ENCODE measurements at regions not wholly inside any gene's neighbourhood (a gene's known extent, or its start where the extent isn't known, plus 50 kb on each side); places are given as distances from the start of the nearest gene placed in this dataset.

GRCh38 chr17:14813649-14814370 is 451.3 kb downstream of the PMP22 start:
- Mint-ChIP-seq H3K27ac (no peak overlapping the region), H3K27me3 (ENCODE audit: low read depth) (no peaks in the 10 kb centered on the region), H3K9me3 (peaks cover 3% of the 10 kb centered on the region), H3K36me3 (ENCODE audit: low read depth) (no peaks in the 10 kb centered on the region), H3K4me3 (no peak overlapping the region), H3K4me1 (ENCODE audit: low read depth) (no peaks in the 10 kb centered on the region)
- no peak for DNase-seq (ENCODE audit: low spot score)

GRCh38 chr17:14808425-14808824 is 456.7 kb downstream of the PMP22 start:
- H3K27ac Mint-ChIP-seq, result no peak overlapping the region
- no peak for DNase-seq (ENCODE audit: low spot score)
- H3K4me1 Mint-ChIP-seq (ENCODE audit: low read depth), result no peaks in the 10 kb centered on the region
- H3K36me3 Mint-ChIP-seq (ENCODE audit: low read depth), result no peaks in the 10 kb centered on the region
- H3K27me3 Mint-ChIP-seq (ENCODE audit: low read depth), result no peaks in the 10 kb centered on the region
- H3K9me3 Mint-ChIP-seq, result peaks cover 3% of the 10 kb centered on the region
- H3K4me3 Mint-ChIP-seq, result no peak overlapping the region

DNA sequence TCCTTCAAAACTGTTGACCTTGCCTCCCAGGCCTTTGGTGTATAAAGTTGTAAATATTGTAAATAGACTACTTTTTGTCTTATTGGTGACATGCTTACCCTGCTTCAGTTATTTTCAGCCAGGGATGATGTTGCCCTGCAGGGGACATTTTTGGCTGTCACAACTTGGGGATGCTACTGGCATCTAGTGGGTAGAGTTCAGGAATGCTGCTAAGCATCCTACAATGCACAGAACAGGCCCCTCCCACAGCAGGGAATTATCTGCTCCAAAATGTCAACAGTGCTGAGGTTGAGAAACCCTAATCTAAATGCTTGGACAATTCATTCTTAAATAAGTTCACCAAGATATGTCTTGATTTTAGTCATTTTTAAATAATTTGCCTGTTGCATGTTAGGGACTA is 459.8 kb downstream of the PMP22 start:
- no peak overlapping the region for H3K27ac Mint-ChIP-seq
- no peaks in the 10 kb centered on the region for H3K27me3 Mint-ChIP-seq (ENCODE audit: low read depth)
- no peak overlapping the region for H3K4me3 Mint-ChIP-seq
- peaks cover 3% of the 10 kb centered on the region for H3K9me3 Mint-ChIP-seq
- no peak for DNase-seq (ENCODE audit: low spot score)
- H3K4me1 Mint-ChIP-seq (ENCODE audit: low read depth), result no peaks in the 10 kb centered on the region
- no peaks in the 10 kb centered on the region for H3K36me3 Mint-ChIP-seq (ENCODE audit: low read depth)

DNA sequence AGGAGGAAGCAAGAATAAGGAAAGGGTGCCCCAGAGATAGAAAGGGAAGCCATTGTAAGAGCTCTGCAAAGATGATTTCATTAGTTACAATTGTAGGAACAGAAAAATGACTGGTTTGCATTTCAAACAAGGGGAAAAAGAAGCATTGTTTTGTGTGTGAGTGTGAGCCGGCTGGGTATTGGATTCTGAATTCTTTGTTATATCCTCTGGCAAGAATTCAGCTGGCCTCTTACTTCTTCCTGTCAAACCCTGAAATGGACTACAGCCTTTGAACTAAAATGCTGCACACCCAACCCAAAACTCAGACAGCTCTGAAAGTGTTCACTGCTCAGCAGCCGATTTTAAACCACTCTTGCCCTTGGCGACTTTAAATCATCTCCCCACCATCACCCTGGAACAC is 461.3 kb downstream of the PMP22 start:
- H3K4me3 Mint-ChIP-seq, result no peak overlapping the region
- no peak overlapping the region for H3K27ac Mint-ChIP-seq
- peaks cover 3% of the 10 kb centered on the region for H3K9me3 Mint-ChIP-seq
- H3K36me3 Mint-ChIP-seq (ENCODE audit: low read depth), result no peaks in the 10 kb centered on the region
- H3K27me3 Mint-ChIP-seq (ENCODE audit: low read depth), result no peaks in the 10 kb centered on the region
- no peak for DNase-seq (ENCODE audit: low spot score)
- no peaks in the 10 kb centered on the region for H3K4me1 Mint-ChIP-seq (ENCODE audit: low read depth)

DNA sequence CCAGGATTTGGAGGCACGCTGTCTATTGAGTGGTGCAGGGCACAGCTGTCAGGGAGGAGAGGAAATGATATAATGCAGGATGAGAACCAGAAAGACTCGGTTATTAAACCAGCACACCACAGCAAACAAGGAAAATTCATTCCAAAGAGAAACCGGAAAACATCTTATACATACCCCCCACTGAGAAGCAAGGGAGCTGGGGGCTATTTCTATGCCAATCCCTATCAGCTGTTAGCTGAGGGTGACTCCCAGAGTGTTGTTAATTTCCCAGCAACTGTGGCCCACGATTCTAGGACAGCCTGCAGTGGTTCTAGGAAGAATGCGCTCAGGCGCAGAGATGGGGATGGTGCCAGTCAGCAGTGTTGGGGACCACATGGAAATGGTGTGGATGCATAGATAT is 467.3 kb downstream of the PMP22 start:
- H3K4me1 Mint-ChIP-seq (ENCODE audit: low read depth), result no peaks in the 10 kb centered on the region

GRCh38 chr17:14797021-14797420 is 468.1 kb downstream of the PMP22 start:
- no peak for DNase-seq (ENCODE audit: low spot score)
- Mint-ChIP-seq H3K4me3 (no peak overlapping the region), H3K27me3 (ENCODE audit: low read depth) (no peaks in the 10 kb centered on the region), H3K27ac (no peak overlapping the region), H3K4me1 (ENCODE audit: low read depth) (no peaks in the 10 kb centered on the region), H3K36me3 (ENCODE audit: low read depth) (no peaks in the 10 kb centered on the region), H3K9me3 (no peaks in the 10 kb centered on the region)

More for the DNA sequence above, 467.3 kb downstream of the PMP22 start:
- Mint-ChIP-seq H3K9me3 (no peaks in the 10 kb centered on the region), H3K36me3 (ENCODE audit: low read depth) (no peaks in the 10 kb centered on the region), H3K4me3 (no peak overlapping the region), H3K27me3 (ENCODE audit: low read depth) (no peaks in the 10 kb centered on the region), H3K27ac (no peak overlapping the region)
- no peak for DNase-seq (ENCODE audit: low spot score)

GRCh38 chr17:14794961-14795360 is 470.2 kb downstream of the PMP22 start:
- no peak overlapping the region for H3K27ac Mint-ChIP-seq
- no peak for DNase-seq (ENCODE audit: low spot score)
- no peaks in the 10 kb centered on the region for H3K27me3 Mint-ChIP-seq (ENCODE audit: low read depth)
- no peak overlapping the region for H3K4me3 Mint-ChIP-seq
- no peaks in the 10 kb centered on the region for H3K36me3 Mint-ChIP-seq (ENCODE audit: low read depth)
- no peaks in the 10 kb centered on the region for H3K4me1 Mint-ChIP-seq (ENCODE audit: low read depth)
- no peaks in the 10 kb centered on the region for H3K9me3 Mint-ChIP-seq

DNA sequence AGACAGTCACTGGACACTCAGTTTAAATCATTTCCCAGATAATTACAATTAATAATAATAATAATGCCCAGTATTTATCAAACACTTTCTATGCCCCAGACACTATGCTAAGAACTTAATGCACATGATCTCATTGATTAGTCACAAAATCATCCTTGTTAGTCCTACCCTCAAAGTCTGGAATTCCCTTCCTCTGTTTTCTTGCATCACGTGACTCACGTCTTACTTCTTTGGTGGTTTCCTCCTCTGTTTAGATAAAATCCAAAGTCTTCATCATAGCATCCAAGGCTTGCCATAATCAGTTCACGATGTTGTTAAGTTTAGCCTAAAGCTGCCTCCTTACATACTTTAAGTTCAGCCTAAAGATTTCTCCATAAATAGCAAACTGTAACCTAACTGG is 471.9 kb downstream of the PMP22 start:
- Mint-ChIP-seq H3K27me3 (ENCODE audit: low read depth) (no peaks in the 10 kb centered on the region), H3K36me3 (ENCODE audit: low read depth) (no peaks in the 10 kb centered on the region), H3K4me1 (ENCODE audit: low read depth) (no peaks in the 10 kb centered on the region), H3K9me3 (no peaks in the 10 kb centered on the region), H3K4me3 (no peak overlapping the region), H3K27ac (no peak overlapping the region)
- DNase-seq (ENCODE audit: low spot score), result no peak

DNA sequence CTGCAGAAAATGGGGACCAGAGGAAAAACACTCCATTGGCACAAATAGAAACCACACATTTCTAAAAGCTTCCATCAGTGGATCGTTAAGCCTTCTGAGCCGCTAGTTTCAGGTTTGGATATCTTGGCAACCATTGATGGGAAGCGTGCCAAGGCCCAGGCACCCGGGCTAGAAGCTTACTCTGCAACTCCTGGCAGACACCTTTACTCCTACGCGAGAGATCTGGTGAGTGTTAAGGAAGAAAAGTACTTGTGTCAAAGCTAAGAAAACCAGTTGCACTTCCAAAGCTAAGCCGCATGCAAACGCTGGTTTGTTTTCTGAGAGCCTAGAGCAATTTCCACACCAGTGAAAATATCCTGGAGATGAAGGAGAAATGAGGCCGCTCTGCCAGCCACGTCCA is 472.4 kb downstream of the PMP22 start:
- H3K36me3 Mint-ChIP-seq (ENCODE audit: low read depth), result no peaks in the 10 kb centered on the region
- DNase-seq (ENCODE audit: low spot score), result no peak
- H3K27me3 Mint-ChIP-seq (ENCODE audit: low read depth), result no peaks in the 10 kb centered on the region

DNA sequence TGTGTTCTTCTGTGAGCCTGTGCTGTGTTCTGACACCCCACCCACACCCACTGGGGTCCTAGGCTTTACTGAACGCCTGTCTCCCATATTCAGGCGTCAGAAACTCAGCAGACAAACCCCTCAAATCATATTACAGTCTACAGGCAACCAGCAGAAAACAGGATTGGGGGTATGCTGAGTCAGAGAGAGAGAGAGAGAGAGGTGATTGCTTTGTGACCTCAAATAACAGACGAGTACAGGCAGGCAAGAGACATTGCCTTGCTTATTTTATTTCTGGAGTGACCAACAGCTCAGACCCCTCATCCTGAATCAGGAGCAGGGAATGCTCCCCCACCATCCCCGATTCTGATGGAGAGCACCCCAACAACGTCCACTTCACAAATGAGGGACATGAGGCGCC is 473.9 kb downstream of the PMP22 start:
- Mint-ChIP-seq H3K4me3 (no peak overlapping the region), H3K4me1 (ENCODE audit: low read depth) (no peaks in the 10 kb centered on the region), H3K27ac (no peak overlapping the region), H3K27me3 (ENCODE audit: low read depth) (no peaks in the 10 kb centered on the region), H3K9me3 (no peaks in the 10 kb centered on the region), H3K36me3 (ENCODE audit: low read depth) (no peaks in the 10 kb centered on the region)
- DNase-seq (ENCODE audit: low spot score), result no peak

More for the DNA sequence above, 472.4 kb downstream of the PMP22 start:
- Mint-ChIP-seq H3K27ac (no peak overlapping the region), H3K4me1 (ENCODE audit: low read depth) (no peaks in the 10 kb centered on the region), H3K9me3 (no peaks in the 10 kb centered on the region), H3K4me3 (no peak overlapping the region)

GRCh38 chr17:14790521-14790920 is 474.6 kb downstream of the PMP22 start:
- no peaks in the 10 kb centered on the region for H3K4me1 Mint-ChIP-seq (ENCODE audit: low read depth)
- no peak overlapping the region for H3K4me3 Mint-ChIP-seq
- H3K36me3 Mint-ChIP-seq (ENCODE audit: low read depth), result no peaks in the 10 kb centered on the region
- no peak overlapping the region for H3K27ac Mint-ChIP-seq
- H3K27me3 Mint-ChIP-seq (ENCODE audit: low read depth), result no peaks in the 10 kb centered on the region
- no peaks in the 10 kb centered on the region for H3K9me3 Mint-ChIP-seq
- DNase-seq (ENCODE audit: low spot score), result no peak

GRCh38 chr17:14784997-14785696 is 480.0 kb downstream of the PMP22 start:
- Mint-ChIP-seq H3K27ac (no peak overlapping the region), H3K4me3 (no peak overlapping the region), H3K36me3 (ENCODE audit: low read depth) (no peaks in the 10 kb centered on the region), H3K9me3 (no peaks in the 10 kb centered on the region), H3K4me1 (ENCODE audit: low read depth) (no peaks in the 10 kb centered on the region), H3K27me3 (ENCODE audit: low read depth) (no peaks in the 10 kb centered on the region)
- DNase-seq (ENCODE audit: low spot score), result no peak

DNA sequence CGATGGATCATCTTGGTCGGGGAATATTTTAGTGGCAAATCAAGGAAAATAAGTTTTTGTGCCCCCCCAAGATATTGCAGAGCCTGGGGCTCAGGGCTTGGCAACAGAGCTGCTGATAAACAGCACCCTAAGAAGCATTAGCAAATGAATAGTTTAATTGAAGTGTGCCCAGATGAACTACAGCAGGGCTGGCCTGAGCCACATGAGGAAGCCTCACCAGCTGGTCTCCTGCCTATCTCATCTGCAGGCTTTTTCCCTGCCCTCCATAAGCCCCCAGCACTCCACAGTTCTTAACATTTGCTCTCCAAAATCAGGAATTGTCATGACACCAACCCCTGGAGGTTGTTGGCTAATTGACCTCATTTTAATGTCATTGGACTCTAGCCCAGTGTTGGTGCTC is 480.2 kb downstream of the HS3ST3B1 start:
- Mint-ChIP-seq H3K4me1 (ENCODE audit: low read depth) (no peaks in the 10 kb centered on the region), H3K27ac (no peak overlapping the region), H3K36me3 (ENCODE audit: low read depth) (no peaks in the 10 kb centered on the region), H3K4me3 (no peak overlapping the region), H3K9me3 (no peaks in the 10 kb centered on the region), H3K27me3 (ENCODE audit: low read depth) (no peaks in the 10 kb centered on the region)
- no peak for DNase-seq (ENCODE audit: low spot score)

DNA sequence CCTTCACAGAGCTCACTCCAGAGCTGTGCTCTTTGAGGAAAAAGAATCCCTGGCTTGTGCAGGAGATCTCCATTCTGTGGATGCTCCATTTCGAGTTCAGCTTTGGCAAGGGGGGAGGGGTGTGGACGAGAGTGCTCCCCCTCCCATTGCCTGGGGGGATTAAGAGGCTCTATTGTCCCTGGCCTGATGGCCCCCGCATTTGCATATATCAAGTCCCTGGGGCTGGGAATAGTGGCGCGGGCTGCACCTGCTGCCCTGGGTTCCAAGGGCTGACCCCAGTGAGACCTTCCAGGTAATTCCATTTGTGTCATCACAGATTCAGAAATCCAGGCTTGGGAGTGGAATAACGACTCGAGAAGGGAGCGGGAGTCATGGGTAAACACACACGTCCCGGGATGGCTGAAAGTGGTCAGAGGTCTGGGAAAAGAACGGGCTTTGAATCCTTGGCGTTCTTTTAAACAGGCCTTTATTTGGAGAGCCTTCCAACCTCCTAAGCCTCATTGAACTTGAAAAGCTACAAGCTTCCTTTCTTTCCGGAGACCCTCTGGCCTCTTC is 479.3 kb downstream of the HS3ST3B1 start:
- DNase-seq (ENCODE audit: low spot score), result no peak
- H3K36me3 Mint-ChIP-seq (ENCODE audit: low read depth), result no peaks in the 10 kb centered on the region
- H3K4me1 Mint-ChIP-seq (ENCODE audit: low read depth), result no peaks in the 10 kb centered on the region
- no peaks in the 10 kb centered on the region for H3K9me3 Mint-ChIP-seq
- no peak overlapping the region for H3K27ac Mint-ChIP-seq
- no peak overlapping the region for H3K4me3 Mint-ChIP-seq
- H3K27me3 Mint-ChIP-seq (ENCODE audit: low read depth), result no peaks in the 10 kb centered on the region

Measured in T-helper 2 cell treated with Interferon-gamma antibody and Interleukin-4, amounts not matched to agents 5 μg/mL and 100 μg/mL, for 36 hours (primary cell).